AG04450 (cell line): ENCODE measurements at regions not wholly inside any gene's neighbourhood (a gene's known extent, or its start where the extent isn't known, plus 50 kb on each side); places are given as distances from the start of the nearest gene placed in this dataset.

Experiments used
- CTCF ChIA-PET: fragments of 300-600, 350-600 bp; formaldehyde crosslinking; extraction: SDS; loops from one replicate; lab custom pipeline; 2022; ENCODE audit warnings: antibody characterized with exemption, inconsistent platforms; lab: Charles Lee
- POLR2A ChIA-PET: fragments of 350-600 bp; formaldehyde crosslinking; extraction: SDS; loops from one replicate; lab custom pipeline; 2021; ENCODE audit warnings: antibody characterized with exemption, inconsistent platforms; lab: Yijun Ruan, JAX
- DNase-seq: peaks from one replicate; pipeline ENCODE4 v3.0.0-alpha.2; 2011; ENCODE audit warnings: low read depth, low spot score
- H3K27ac ChIP-seq: one replicate; pipeline ENCODE4 v1.5.1; 2012; ENCODE audit warnings: low read depth, low read length, control low read depth
- H3K27me3 ChIP-seq: one replicate; pipeline ENCODE4 v1.6.0; 2012; ENCODE audit warnings: low read length; ENCODE audit not compliant: control insufficient read depth, insufficient read depth
- H3K4me3 ChIP-seq: 2 replicates; pipeline ENCODE4 v1.5.1; 2011; ENCODE audit warnings: mild to moderate bottlenecking, low read depth, low read length, control low read depth
- H3K9me3 ChIP-seq: 2 replicates; pipeline ENCODE4 v1.5.1; 2012; ENCODE audit warnings: low read length; ENCODE audit not compliant: control insufficient read depth, insufficient read depth
- TF ChIP-seq, protein P1 (sequence below): IDR thresholded peaks from 2 replicates; pipeline ENCODE4 v1.5.1; 2011; ENCODE audit warnings: low read depth, low read length, control low read depth, inconsistent platforms

DNA sequence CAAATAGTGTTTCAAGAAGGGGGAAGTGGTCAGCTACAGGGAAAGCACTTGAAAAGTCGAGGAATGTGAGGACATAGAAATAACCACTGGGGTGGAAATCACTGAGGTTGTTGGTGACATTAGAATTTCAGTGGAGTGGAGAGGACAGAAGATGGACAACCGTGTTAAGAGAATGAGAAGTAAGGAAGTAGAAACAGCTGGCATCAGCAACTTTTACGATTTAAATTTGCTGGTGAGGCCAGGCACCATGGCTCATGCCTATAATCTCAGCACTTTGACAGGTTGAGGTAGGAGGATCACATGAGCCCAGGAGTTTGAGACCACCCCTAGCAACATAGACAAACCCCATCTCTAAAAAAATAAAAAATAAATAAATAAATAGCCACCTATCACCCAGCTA, 83.2 kb upstream of the PSMD7 start:
- TF ChIP-seq, protein P1, sequence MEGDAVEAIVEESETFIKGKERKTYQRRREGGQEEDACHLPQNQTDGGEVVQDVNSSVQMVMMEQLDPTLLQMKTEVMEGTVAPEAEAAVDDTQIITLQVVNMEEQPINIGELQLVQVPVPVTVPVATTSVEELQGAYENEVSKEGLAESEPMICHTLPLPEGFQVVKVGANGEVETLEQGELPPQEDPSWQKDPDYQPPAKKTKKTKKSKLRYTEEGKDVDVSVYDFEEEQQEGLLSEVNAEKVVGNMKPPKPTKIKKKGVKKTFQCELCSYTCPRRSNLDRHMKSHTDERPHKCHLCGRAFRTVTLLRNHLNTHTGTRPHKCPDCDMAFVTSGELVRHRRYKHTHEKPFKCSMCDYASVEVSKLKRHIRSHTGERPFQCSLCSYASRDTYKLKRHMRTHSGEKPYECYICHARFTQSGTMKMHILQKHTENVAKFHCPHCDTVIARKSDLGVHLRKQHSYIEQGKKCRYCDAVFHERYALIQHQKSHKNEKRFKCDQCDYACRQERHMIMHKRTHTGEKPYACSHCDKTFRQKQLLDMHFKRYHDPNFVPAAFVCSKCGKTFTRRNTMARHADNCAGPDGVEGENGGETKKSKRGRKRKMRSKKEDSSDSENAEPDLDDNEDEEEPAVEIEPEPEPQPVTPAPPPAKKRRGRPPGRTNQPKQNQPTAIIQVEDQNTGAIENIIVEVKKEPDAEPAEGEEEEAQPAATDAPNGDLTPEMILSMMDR, result no peak
- ChIA-PET CTCF (interaction anchor here (0.6 kb wide), 1 partner anchor 12 kb away, joined by 4 read pairs; no protein-coding TSS in a partner anchor), POLR2A (no interaction called here)
- Histone ChIP-seq H3K27ac (no peak overlapping the region), H3K4me3 (no peak overlapping the region), H3K27me3 (no peaks in the 10 kb centered on the region), H3K9me3 (no peaks in the 10 kb centered on the region)
- DNase-seq, result no peak

DNA sequence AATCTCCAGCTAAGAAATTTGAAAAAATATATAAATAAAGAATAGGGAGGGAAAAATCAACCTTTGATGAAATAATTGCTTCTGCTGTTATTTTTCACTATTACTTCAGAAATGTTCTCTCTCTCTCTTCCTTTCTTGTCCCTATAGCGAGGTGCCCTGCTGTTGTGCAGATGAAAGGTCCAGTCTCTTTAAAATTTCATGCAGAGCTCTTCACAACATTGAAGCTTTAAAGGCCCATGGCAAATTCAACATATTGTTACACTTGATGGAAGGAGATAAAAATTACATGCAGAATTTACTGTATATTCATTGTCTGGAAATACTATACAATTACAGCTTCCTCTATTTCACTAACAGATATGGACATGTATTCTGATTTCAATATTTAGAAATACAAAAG, 86.4 kb upstream of the PSMD7 start:
- POLR2A ChIA-PET, result no interaction called here
- DNase-seq, result no peak
- TF ChIP-seq, protein P1, result no peak
- H3K27ac ChIP-seq, result no peak overlapping the region
- no peaks in the 10 kb centered on the region for H3K27me3 ChIP-seq
- H3K9me3 ChIP-seq, result no peaks in the 10 kb centered on the region
- H3K4me3 ChIP-seq, result no peak overlapping the region
- CTCF ChIA-PET, result interaction anchor here (1.1 kb wide), 1 partner anchor 17 kb away, joined by 3 read pairs; no protein-coding TSS in a partner anchor

DNA sequence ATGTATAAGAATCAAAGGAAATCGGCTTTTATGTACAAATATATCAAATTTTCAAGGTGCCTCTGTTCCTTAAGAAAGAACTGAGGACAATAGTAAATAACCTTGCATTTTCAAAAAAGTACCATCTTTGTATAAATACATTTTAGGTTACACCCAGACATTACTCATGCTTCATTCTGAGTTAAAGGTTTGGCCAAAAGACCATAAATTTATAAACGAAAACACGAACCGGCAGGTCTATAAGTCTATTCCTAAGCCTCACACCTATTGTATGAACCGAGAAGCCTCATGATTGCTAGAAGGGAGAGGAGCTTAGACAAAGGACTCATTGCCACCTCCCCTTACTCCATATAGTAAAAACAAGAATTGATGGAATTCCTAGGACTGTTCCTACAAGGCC, 94.6 kb upstream of the PSMD7 start:
- Histone ChIP-seq H3K27me3 (no peaks in the 10 kb centered on the region), H3K4me3 (no peak overlapping the region), H3K27ac (no peak overlapping the region), H3K9me3 (no peaks in the 10 kb centered on the region)
- DNase-seq, result no peak
- ChIA-PET POLR2A (no interaction called here), CTCF (no interaction called here)
- TF ChIP-seq, protein P1, result no peak

DNA sequence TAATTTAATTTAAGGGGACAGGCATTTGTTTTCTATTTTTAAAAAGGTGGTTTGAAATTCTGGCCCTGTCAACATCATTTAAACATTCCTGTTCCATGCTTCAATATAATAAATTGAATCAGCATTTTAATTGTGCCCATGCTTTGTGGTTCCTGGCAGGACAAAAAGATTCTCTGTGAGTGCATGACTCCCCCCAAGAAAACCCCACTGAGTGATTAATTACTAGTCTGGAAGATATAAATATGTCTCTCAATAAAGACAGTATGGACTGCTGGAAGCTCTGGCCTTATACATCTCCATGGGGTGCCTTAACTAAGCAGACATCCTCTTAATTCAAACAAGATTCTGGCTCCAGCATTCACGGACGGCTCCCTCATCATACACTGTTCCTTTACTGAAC, 95.0 kb upstream of the PSMD7 start:
- Histone ChIP-seq H3K4me3 (no peak overlapping the region), H3K27me3 (no peaks in the 10 kb centered on the region), H3K9me3 (no peaks in the 10 kb centered on the region), H3K27ac (no peak overlapping the region)
- ChIA-PET CTCF (no interaction called here), POLR2A (no interaction called here)
- TF ChIP-seq, protein P1, result no peak
- no peak for DNase-seq

DNA sequence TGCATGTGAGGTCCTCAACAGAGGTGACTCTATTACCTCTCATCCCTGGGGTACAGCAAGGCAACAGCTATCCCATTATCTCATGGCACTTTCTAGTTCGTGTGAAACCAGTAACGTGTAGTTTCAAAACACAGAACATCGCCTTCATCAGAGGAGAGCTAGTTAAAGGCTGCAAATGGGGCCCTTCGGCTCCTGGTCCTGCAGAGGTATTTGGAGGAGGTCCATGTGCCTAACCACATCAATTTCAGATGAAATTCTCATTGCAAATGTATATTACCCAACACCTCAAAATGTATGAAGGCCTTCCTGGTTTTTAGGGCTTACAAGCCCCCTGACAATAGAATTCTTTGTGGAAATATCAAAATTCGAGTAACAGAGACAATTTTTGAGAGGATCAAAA, 95.7 kb upstream of the PSMD7 start:
- Histone ChIP-seq H3K27me3 (no peaks in the 10 kb centered on the region), H3K9me3 (no peaks in the 10 kb centered on the region), H3K27ac (no peak overlapping the region), H3K4me3 (no peak overlapping the region)
- POLR2A ChIA-PET, result no interaction called here
- CTCF ChIA-PET, result no interaction called here
- TF ChIP-seq, protein P1, result no peak
- no peak for DNase-seq
